ENCODE measurements at regions not wholly inside any gene's neighbourhood (a gene's known extent, or its start where the extent isn't known, plus 50 kb on each side); places are given as distances from the start of the nearest gene placed in this dataset.
"Not testable (repeated sequence)": the region's sequence is repeated elsewhere in the genome, so short reads cannot be mapped to it uniquely, and the experiment has no call there.

DNA sequence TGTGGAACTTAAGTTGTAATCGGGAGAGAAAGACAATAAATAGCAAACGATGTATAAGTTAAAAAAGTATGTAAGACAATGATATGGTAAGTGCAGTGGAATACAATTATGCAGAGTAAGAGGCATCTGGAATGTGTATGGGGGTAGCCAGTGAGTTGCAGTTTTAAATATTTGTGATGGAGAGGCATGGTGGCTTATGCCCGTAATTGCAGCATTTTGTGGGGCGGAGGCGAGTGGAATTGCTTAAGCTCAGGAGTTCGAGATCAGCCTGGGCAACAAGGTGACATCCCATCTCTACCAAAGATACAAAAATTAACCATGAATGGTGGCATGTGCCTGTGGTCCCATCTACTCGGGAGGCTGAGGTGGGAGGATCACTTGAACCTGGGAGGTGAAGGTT is 52.5 kb upstream of the WDFY3 start:
- H3K4me3 ChIP-seq (ENCODE audit: low read depth in 1 of 2, low read length in 2 of 2) = no peak overlapping the region

DNA sequence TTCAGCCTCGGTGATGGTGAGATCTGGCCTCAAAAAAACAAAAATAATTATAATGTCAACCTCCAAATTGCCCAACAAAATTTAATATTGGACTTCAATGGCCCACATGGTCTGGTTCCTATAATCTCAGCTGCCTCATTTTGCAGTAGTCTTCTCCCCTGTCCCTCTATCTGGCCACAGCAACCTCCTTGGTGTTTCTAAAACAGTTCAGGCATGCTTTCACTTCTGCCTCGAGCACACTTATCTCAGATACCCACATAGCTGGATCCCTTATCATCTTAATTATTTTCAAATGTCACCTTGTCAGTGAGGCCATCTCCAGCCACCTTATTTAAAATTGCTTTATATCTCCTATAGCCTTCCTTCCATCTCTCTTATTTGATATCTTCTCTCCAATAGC is 52.9 kb upstream of the WDFY3 start:
- H3K4me1 ChIP-seq (ENCODE audit: control insufficient read depth in 1 of 2, insufficient read depth in 2 of 2, low read length in 2 of 2) = no peaks in the 10 kb centered on the region
- no peaks in the 10 kb centered on the region for H3K36me3 ChIP-seq (ENCODE audit: control insufficient read depth in 1 of 2, insufficient read depth in 2 of 2, low read length in 2 of 2)
- no peak overlapping the region for H3K27ac ChIP-seq (ENCODE audit: low read length)
- no peak overlapping the region for H3K4me3 ChIP-seq (ENCODE audit: low read depth in 1 of 2, low read length in 2 of 2)
- H3K9me3 ChIP-seq (ENCODE audit: control insufficient read depth in 1 of 2, low read length in 2 of 2) = peaks cover 0 to 4% of the 10 kb centered on the region in 2 donors
- no peaks in the 10 kb centered on the region for H3K27me3 ChIP-seq (ENCODE audit: low read depth, low read length)

More for the DNA sequence above, 52.5 kb upstream of the WDFY3 start:
- no peak overlapping the region for H3K27ac ChIP-seq (ENCODE audit: low read length)
- H3K4me1 ChIP-seq (ENCODE audit: control insufficient read depth in 1 of 2, insufficient read depth in 2 of 2, low read length in 2 of 2) = no peaks in the 10 kb centered on the region
- H3K9me3 ChIP-seq (ENCODE audit: control insufficient read depth in 1 of 2, low read length in 2 of 2) = peaks cover 0 to 5% of the 10 kb centered on the region in 2 donors
- H3K27me3 ChIP-seq (ENCODE audit: low read depth, low read length) = no peaks in the 10 kb centered on the region
- no peaks in the 10 kb centered on the region for H3K36me3 ChIP-seq (ENCODE audit: control insufficient read depth in 1 of 2, insufficient read depth in 2 of 2, low read length in 2 of 2)

DNA sequence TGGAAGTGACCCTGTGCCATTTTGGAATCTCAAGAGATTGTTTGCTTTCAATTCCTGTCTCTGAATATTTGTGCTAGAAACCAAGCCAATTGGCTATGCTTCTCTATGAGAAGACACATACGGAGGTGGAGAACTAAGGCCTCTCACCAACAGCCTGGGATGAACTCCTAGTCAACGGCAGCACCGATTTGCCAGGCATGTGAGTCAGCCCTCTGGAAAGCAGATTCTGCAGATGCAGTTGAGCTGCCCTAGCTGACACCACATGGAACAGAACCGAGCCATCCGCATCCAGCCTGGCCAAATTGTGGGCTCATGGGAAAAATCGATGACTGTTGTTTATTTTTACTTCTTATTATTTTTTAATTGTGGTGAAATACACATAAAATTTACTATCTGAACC is 58.2 kb upstream of the WDFY3 start:
- no peaks in the 10 kb centered on the region for H3K4me1 ChIP-seq (ENCODE audit: control insufficient read depth in 1 of 2, insufficient read depth in 2 of 2, low read length in 2 of 2)
- no peaks in the 10 kb centered on the region for H3K27me3 ChIP-seq (ENCODE audit: low read depth, low read length)
- no peaks in the 10 kb centered on the region for H3K9me3 ChIP-seq (ENCODE audit: control insufficient read depth in 1 of 2, low read length in 2 of 2)
- H3K27ac ChIP-seq (ENCODE audit: low read length) = no peak overlapping the region
- H3K36me3 ChIP-seq (ENCODE audit: control insufficient read depth in 1 of 2, insufficient read depth in 2 of 2, low read length in 2 of 2) = no peaks in the 10 kb centered on the region
- H3K4me3 ChIP-seq (ENCODE audit: low read depth in 1 of 2, low read length in 2 of 2) = no peak overlapping the region

DNA sequence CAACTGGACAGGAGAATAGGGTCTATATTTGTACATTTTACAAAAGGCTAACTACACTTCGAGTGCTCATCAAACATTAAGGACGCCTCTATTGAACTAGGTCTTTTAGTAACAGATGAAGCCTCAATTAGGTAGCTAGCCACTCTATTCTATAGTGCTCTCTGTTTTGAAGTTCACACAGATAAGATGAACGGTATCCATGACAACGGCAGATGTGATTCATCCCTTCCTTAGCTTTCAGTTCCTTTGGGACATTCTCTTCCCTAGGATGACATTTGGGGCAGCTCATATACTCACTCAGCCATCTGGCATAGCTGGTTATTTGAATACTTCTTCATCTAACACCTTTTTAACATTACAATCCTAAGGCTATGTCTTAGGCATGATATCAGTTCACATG is 62.4 kb upstream of the WDFY3 start:
- Histone ChIP-seq H3K9me3 (ENCODE audit: control insufficient read depth in 1 of 2, low read length in 2 of 2) (peaks cover 0 to 8% of the 10 kb centered on the region in 2 donors), H3K4me1 (ENCODE audit: control insufficient read depth in 1 of 2, insufficient read depth in 2 of 2, low read length in 2 of 2) (no peaks in the 10 kb centered on the region), H3K27ac (ENCODE audit: low read length) (no peak overlapping the region), H3K36me3 (ENCODE audit: control insufficient read depth in 1 of 2, insufficient read depth in 2 of 2, low read length in 2 of 2) (no peaks in the 10 kb centered on the region), H3K27me3 (ENCODE audit: low read depth, low read length) (no peaks in the 10 kb centered on the region), H3K4me3 (ENCODE audit: low read depth in 1 of 2, low read length in 2 of 2) (no peak overlapping the region)

DNA sequence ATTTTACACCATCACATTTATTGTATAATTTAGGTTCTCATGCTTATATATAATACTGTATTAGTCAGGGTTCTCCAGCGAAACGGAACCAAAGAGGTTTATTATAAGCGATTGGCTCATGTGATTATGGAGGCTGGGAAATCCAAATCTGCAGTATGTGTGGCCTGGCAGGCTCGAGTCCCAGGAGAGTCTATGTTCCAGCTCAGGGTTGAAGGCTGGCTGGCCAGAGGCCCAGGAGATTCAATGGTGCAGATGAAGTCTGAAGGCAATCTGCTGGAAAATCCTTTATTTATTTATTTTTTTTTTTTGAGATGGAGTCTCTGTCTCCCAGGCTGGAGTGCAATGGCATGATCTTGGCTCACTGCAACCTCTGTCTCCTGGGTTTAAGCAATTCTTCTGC is 63.0 kb upstream of the WDFY3 start:
- H3K9me3 ChIP-seq (ENCODE audit: control insufficient read depth in 1 of 2, low read length in 2 of 2) = peaks cover 0 to 8% of the 10 kb centered on the region in 2 donors
- no peak overlapping the region for H3K27ac ChIP-seq (ENCODE audit: low read length)
- no peaks in the 10 kb centered on the region for H3K27me3 ChIP-seq (ENCODE audit: low read depth, low read length)
- no peaks in the 10 kb centered on the region for H3K36me3 ChIP-seq (ENCODE audit: control insufficient read depth in 1 of 2, insufficient read depth in 2 of 2, low read length in 2 of 2)
- no peaks in the 10 kb centered on the region for H3K4me1 ChIP-seq (ENCODE audit: control insufficient read depth in 1 of 2, insufficient read depth in 2 of 2, low read length in 2 of 2)
- H3K4me3 ChIP-seq (ENCODE audit: low read depth in 1 of 2, low read length in 2 of 2) = no peak overlapping the region

DNA sequence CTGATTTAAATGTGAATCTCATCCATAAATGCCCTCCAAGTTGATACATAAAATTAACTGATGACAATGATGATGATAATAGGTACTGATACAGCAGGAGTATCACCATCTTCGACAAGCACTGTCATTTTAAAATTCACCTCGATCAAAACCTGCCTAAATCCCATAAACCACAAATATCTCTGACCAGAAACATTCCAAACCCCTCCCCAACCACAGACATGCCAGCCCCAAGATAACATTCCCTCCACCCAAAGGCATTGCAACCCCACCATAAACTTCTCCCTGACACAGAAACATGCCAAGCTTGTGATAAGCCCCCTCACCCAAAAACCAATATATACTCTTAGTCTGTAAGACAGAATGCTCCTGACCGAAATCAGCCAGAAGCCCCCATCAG is 63.7 kb upstream of the WDFY3 start:
- Histone ChIP-seq H3K36me3 (ENCODE audit: control insufficient read depth in 1 of 2, insufficient read depth in 2 of 2, low read length in 2 of 2) (no peaks in the 10 kb centered on the region), H3K9me3 (ENCODE audit: control insufficient read depth in 1 of 2, low read length in 2 of 2) (peaks cover 0 to 8% of the 10 kb centered on the region in 2 donors), H3K27me3 (ENCODE audit: low read depth, low read length) (no peaks in the 10 kb centered on the region), H3K4me3 (ENCODE audit: low read depth in 1 of 2, low read length in 2 of 2) (no peak overlapping the region), H3K27ac (ENCODE audit: low read length) (no peak overlapping the region), H3K4me1 (ENCODE audit: control insufficient read depth in 1 of 2, insufficient read depth in 2 of 2, low read length in 2 of 2) (no peaks in the 10 kb centered on the region)

DNA sequence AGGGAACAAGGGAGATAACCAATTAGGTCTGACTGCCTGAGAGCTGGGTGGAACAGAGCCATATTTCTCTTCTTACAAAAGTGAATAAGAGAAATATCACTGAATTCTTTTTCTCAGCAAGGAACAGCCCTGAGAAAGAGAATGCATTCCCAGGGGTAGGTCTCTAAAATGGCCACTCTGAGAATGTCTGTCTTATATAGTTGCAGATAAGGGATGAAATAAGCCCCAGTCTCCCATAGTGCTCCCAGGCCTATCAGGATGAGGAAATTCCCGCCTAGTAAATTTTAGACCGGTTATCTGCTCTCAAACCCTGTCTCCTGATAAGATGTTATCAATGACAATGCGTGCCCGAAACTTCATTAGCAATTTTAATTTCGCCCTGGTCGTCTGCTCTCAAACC is 67.3 kb upstream of the WDFY3 start:
- not testable (repeated sequence) for H3K27ac ChIP-seq (ENCODE audit: low read length); H3K27me3 ChIP-seq (ENCODE audit: low read depth, low read length); H3K4me1 ChIP-seq (ENCODE audit: control insufficient read depth in 1 of 2, insufficient read depth in 2 of 2, low read length in 2 of 2); H3K36me3 ChIP-seq (ENCODE audit: control insufficient read depth in 1 of 2, insufficient read depth in 2 of 2, low read length in 2 of 2); H3K9me3 ChIP-seq (ENCODE audit: control insufficient read depth in 1 of 2, low read length in 2 of 2); H3K4me3 ChIP-seq (ENCODE audit: low read depth in 1 of 2, low read length in 2 of 2)

DNA sequence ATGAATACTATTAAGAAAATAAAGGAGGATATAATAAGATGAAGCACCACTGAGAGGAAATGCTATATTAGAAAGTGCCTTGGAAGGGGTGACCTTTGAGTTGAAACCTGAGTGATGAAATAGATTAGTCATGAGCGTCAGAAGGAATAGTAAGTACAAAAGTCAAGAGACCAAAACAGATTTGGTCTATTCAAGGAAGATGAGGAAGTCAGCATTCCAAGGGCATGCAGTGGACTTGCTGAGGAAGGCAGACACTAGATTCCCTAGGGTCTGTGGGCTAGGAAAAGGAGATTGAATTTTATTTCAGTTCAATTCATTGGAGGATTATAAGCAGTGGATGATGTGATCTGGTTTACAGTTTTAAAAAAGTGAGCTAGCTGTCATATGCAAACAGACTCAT is 73.0 kb upstream of the WDFY3 start:
- no peaks in the 10 kb centered on the region for H3K36me3 ChIP-seq (ENCODE audit: control insufficient read depth in 1 of 2, insufficient read depth in 2 of 2, low read length in 2 of 2)
- no peaks in the 10 kb centered on the region for H3K9me3 ChIP-seq (ENCODE audit: control insufficient read depth in 1 of 2, low read length in 2 of 2)
- no peaks in the 10 kb centered on the region for H3K27me3 ChIP-seq (ENCODE audit: low read depth, low read length)
- H3K27ac ChIP-seq (ENCODE audit: low read length) = no peak overlapping the region
- H3K4me1 ChIP-seq (ENCODE audit: control insufficient read depth in 1 of 2, insufficient read depth in 2 of 2, low read length in 2 of 2) = no peaks in the 10 kb centered on the region
- no peak overlapping the region for H3K4me3 ChIP-seq (ENCODE audit: low read depth in 1 of 2, low read length in 2 of 2)

DNA sequence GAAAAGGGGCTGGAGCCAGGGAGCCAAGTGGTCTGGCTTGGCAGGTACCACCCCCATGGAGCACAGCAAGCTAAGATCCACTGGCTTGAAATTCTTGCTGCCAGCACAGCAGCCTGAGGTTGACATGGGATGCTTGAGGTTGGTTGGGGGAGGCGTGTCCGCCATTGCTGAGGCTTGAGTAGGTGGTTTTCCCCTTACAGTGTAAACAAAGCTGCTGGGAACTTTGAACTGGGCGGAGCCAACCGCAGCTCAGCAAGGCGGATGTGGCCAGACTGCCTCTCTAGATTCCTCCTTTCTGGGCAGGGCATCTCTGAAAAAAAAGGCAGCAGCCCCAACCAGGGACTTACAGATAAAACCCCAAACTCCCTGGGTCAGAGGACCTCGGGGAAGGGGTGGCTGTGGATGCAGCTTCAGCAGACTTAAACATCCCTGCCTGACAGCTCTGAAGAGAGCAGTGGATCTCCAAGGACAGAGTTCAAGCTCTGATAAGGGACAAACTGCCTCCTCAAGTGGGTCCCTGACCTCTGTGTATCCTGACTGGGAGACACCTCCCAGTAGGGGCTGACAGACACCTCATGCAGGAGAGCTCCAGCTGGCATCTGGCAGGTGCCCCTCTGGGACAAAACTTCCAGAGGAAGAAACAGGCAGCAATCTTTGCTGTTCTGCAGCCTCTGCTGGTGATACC is 77.5 kb upstream of the WDFY3 start:
- H3K27ac ChIP-seq (ENCODE audit: low read length); H3K9me3 ChIP-seq (ENCODE audit: control insufficient read depth in 1 of 2, low read length in 2 of 2); H3K4me1 ChIP-seq (ENCODE audit: control insufficient read depth in 1 of 2, insufficient read depth in 2 of 2, low read length in 2 of 2); H3K4me3 ChIP-seq (ENCODE audit: low read depth in 1 of 2, low read length in 2 of 2); H3K27me3 ChIP-seq (ENCODE audit: low read depth, low read length); H3K36me3 ChIP-seq (ENCODE audit: control insufficient read depth in 1 of 2, insufficient read depth in 2 of 2, low read length in 2 of 2): not testable (repeated sequence)

DNA sequence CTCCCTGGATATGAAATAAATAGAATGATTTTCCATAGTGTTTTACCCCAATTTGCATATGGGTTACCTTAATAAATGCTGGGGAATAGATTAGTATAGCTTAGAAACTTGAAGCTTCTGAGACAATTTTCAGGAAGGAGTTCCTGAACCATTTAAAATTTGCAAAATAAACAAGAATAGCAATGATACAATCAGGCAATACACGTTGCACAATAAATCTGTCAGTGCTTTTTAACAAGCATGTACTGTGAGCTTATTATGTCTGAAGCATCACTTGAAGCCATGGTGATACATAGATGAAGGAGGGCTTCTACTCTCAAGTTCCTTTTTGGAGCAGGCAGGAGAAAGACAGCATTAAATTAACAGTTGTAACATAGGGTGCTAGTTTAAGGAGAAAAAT is 84.2 kb upstream of the WDFY3 start:
- H3K4me3 ChIP-seq (ENCODE audit: low read depth in 1 of 2, low read length in 2 of 2) = no peak overlapping the region
- peaks cover 0 to 2% of the 10 kb centered on the region in 2 donors for H3K9me3 ChIP-seq (ENCODE audit: control insufficient read depth in 1 of 2, low read length in 2 of 2)
- no peaks in the 10 kb centered on the region for H3K27me3 ChIP-seq (ENCODE audit: low read depth, low read length)
- no peak overlapping the region for H3K27ac ChIP-seq (ENCODE audit: low read length)
- no peaks in the 10 kb centered on the region for H3K4me1 ChIP-seq (ENCODE audit: control insufficient read depth in 1 of 2, insufficient read depth in 2 of 2, low read length in 2 of 2)
- H3K36me3 ChIP-seq (ENCODE audit: control insufficient read depth in 1 of 2, insufficient read depth in 2 of 2, low read length in 2 of 2) = no peaks in the 10 kb centered on the region

DNA sequence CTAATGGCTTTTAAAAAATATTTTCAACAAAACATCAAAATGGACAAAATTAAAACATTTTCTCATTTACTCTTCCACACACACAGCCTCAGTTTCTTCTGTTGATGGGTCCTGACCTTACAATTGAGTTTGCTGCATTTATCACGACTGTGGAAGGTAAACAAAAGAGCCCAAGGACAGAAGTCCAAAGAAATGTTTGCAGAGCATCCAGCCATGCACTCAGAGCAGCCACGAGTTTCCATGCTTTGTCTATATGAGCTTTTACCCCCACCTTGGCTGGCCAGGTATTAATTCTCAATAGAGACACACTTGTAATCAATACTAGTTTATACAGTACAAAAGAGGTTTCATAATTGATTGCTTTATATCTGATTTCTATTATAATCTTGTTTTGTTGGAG is 85.0 kb upstream of the WDFY3 start:
- H3K4me1 ChIP-seq (ENCODE audit: control insufficient read depth in 1 of 2, insufficient read depth in 2 of 2, low read length in 2 of 2) = no peaks in the 10 kb centered on the region
- H3K4me3 ChIP-seq (ENCODE audit: low read depth in 1 of 2, low read length in 2 of 2) = no peak overlapping the region
- no peaks in the 10 kb centered on the region for H3K27me3 ChIP-seq (ENCODE audit: low read depth, low read length)
- no peaks in the 10 kb centered on the region for H3K36me3 ChIP-seq (ENCODE audit: control insufficient read depth in 1 of 2, insufficient read depth in 2 of 2, low read length in 2 of 2)
- H3K9me3 ChIP-seq (ENCODE audit: control insufficient read depth in 1 of 2, low read length in 2 of 2) = peaks cover 0 to 2% of the 10 kb centered on the region in 2 donors
- H3K27ac ChIP-seq (ENCODE audit: low read length) = no peak overlapping the region

DNA sequence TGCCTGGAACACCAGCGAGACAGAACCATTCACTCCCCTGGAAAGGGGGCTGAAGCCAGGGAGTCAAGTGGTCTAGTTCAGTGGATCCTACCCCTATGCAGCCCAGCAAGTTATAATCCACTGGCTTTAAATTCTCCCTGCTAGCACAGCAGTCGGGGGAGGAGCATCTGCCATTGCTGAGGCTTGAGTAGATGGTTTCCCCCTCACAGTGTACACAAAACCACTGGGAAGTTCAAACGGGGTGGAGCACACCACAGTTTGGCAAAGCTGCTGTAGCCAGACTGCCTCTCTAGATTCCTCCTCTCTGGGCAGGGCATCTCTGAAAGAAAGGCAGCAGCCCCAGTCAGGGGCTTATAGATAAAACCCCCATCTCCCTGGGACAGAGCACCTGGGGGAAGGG is 88.4 kb upstream of the WDFY3 start:
- H3K4me1 ChIP-seq (ENCODE audit: control insufficient read depth in 1 of 2, insufficient read depth in 2 of 2, low read length in 2 of 2); H3K27ac ChIP-seq (ENCODE audit: low read length); H3K4me3 ChIP-seq (ENCODE audit: low read depth in 1 of 2, low read length in 2 of 2); H3K9me3 ChIP-seq (ENCODE audit: control insufficient read depth in 1 of 2, low read length in 2 of 2); H3K36me3 ChIP-seq (ENCODE audit: control insufficient read depth in 1 of 2, insufficient read depth in 2 of 2, low read length in 2 of 2); H3K27me3 ChIP-seq (ENCODE audit: low read depth, low read length): not testable (repeated sequence)
